ENCODE measurements at regions not wholly inside any gene's neighbourhood (a gene's known extent, or its start where the extent isn't known, plus 50 kb on each side); places are given as distances from the start of the nearest gene placed in this dataset.

- Histone ChIP-seq H3K27me3 (no peaks in the 10 kb centered on the region), H3K27ac (no peak overlapping the region), H3K4me3 (no peak overlapping the region), H3K4me1 (no peaks in the 10 kb centered on the region), H3K9me3 (no peaks in the 10 kb centered on the region), H3K36me3 (no peaks in the 10 kb centered on the region)
- TF ChIP-seq POLR2AphosphoS5 (IDR thresholded peaks at IDR 0.05; ENCODE audit: insufficient read depth in 1 of 2, low read depth in 1 of 2) = no peak
- TF ChIP-seq POLR2A (IDR thresholded peaks at IDR 0.05) = no peak
- no peak for TF ChIP-seq CTCF (IDR thresholded peaks at IDR 0.05)
- intact Hi-C loops (cut with DNase I) = no loop called here
- no peak for DNase-seq (ENCODE audit: extremely low spot score in 2 of 2)
Measured at GRCh38 chr2:198698230-198698629, 759.5 kb downstream of the SATB2 start.

- Histone ChIP-seq H3K4me3 (no peak overlapping the region), H3K9me3 (no peaks in the 10 kb centered on the region), H3K36me3 (no peaks in the 10 kb centered on the region), H3K27me3 (no peaks in the 10 kb centered on the region), H3K27ac (no peak overlapping the region), H3K4me1 (no peaks in the 10 kb centered on the region)
- no peak for TF ChIP-seq CTCF (IDR thresholded peaks at IDR 0.05)
- no peak for TF ChIP-seq POLR2AphosphoS5 (IDR thresholded peaks at IDR 0.05; ENCODE audit: insufficient read depth in 1 of 2, low read depth in 1 of 2)
- no peak for TF ChIP-seq POLR2A (IDR thresholded peaks at IDR 0.05)
- intact Hi-C loops (cut with DNase I) = no loop called here
- DNase-seq (ENCODE audit: extremely low spot score in 2 of 2) = no peak
Measured at GRCh38 chr2:198697794-198698193, 759.9 kb downstream of the SATB2 start.

GRCh38 chr2:198697218-198697617 is 760.5 kb downstream of the SATB2 start:
- Histone ChIP-seq H3K36me3 (no peaks in the 10 kb centered on the region), H3K4me3 (no peak overlapping the region), H3K9me3 (no peaks in the 10 kb centered on the region), H3K4me1 (no peaks in the 10 kb centered on the region), H3K27me3 (no peaks in the 10 kb centered on the region), H3K27ac (no peak overlapping the region)
- intact Hi-C loops (cut with DNase I) = no loop called here
- TF ChIP-seq CTCF (IDR thresholded peaks at IDR 0.05) (no peak), POLR2AphosphoS5 (IDR thresholded peaks at IDR 0.05; ENCODE audit: insufficient read depth in 1 of 2, low read depth in 1 of 2) (no peak), POLR2A (IDR thresholded peaks at IDR 0.05) (no peak)
- DNase-seq (ENCODE audit: extremely low spot score in 2 of 2) = no peak

- H3K27me3 ChIP-seq = no peaks in the 10 kb centered on the region
- H3K4me1 ChIP-seq = no peaks in the 10 kb centered on the region
- TF ChIP-seq POLR2AphosphoS5 (IDR thresholded peaks at IDR 0.05; ENCODE audit: insufficient read depth in 1 of 2, low read depth in 1 of 2) = no peak
- TF ChIP-seq POLR2A (IDR thresholded peaks at IDR 0.05) = no peak
- TF ChIP-seq CTCF (IDR thresholded peaks at IDR 0.05) = no peak
- no peaks in the 10 kb centered on the region for H3K9me3 ChIP-seq
- no peak overlapping the region for H3K27ac ChIP-seq
- no peaks in the 10 kb centered on the region for H3K36me3 ChIP-seq
- intact Hi-C loops (cut with DNase I) = no loop called here
- H3K4me3 ChIP-seq = no peak overlapping the region
- no peak for DNase-seq (ENCODE audit: extremely low spot score in 2 of 2)
Measured at GRCh38 chr2:198695879-198696278, 761.9 kb downstream of the SATB2 start.

- Histone ChIP-seq H3K4me3 (no peak overlapping the region), H3K9me3 (no peaks in the 10 kb centered on the region), H3K36me3 (no peaks in the 10 kb centered on the region), H3K27ac (no peak overlapping the region), H3K4me1 (no peaks in the 10 kb centered on the region), H3K27me3 (no peaks in the 10 kb centered on the region)
- DNase-seq (ENCODE audit: extremely low spot score in 2 of 2) = no peak
- intact Hi-C loops (cut with DNase I) = no loop called here
- TF ChIP-seq POLR2A (IDR thresholded peaks at IDR 0.05) = no peak
- no peak for TF ChIP-seq POLR2AphosphoS5 (IDR thresholded peaks at IDR 0.05; ENCODE audit: insufficient read depth in 1 of 2, low read depth in 1 of 2)
- TF ChIP-seq CTCF (IDR thresholded peaks at IDR 0.05) = no peak
Measured at GRCh38 chr2:198692907-198693510, 764.7 kb downstream of the SATB2 start.
